ENCODE measurements at regions not wholly inside any gene's neighbourhood (a gene's known extent, or its start where the extent isn't known, plus 50 kb on each side); places are given as distances from the start of the nearest gene placed in this dataset.

DNA sequence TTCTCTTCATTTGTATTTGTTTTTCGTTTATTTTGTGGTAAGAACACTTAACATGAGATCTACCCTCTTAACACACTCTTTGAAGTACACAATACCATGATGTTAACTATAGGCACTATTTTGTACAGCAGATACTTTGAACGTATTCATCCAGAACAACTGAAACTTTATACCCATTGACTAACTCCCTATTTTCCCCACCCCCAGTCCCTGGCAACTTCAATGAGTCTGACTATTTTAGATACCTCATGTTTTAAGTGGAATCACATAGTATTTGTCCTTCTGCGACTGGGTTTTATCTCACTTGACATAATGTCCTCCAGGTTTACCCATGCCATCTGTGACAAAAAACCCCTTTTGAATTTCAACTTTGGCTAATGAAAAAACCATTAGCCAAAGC lies 356.3 kb upstream of the CDH20 start:
- no peak for DNase-seq

- DNase-seq: no peak
Observed at GRCh38 chr18:60978338-60978737, 354.9 kb upstream of the CDH20 start.

DNA sequence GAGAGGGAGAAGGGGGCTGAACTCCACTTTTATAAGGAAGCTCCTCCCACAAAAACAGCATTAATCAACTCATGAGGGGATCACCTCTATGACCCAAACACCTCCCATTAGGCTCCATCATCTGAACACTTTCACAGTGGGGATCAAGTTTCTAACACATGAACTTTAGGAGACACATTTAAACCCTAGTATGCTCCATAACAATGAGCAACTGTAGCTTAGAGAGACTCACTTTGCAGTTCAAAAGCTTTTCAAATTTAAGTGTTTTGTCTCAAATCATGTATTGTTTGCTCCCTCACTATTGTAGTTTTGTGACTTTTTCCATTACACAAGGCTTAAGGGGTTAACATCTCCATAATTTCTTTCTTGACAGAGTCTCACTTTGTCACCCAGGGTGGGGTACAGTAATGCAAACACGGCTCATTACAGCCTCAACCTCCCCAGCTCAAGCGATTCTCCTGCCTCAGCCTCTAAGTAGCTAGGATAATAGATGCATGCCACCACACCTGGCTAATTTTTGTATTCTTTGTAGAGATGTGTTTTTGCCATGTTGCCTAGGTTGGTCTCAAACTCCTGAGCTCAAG lies 352.7 kb upstream of the CDH20 start:
- DNase-seq: no peak

DNA sequence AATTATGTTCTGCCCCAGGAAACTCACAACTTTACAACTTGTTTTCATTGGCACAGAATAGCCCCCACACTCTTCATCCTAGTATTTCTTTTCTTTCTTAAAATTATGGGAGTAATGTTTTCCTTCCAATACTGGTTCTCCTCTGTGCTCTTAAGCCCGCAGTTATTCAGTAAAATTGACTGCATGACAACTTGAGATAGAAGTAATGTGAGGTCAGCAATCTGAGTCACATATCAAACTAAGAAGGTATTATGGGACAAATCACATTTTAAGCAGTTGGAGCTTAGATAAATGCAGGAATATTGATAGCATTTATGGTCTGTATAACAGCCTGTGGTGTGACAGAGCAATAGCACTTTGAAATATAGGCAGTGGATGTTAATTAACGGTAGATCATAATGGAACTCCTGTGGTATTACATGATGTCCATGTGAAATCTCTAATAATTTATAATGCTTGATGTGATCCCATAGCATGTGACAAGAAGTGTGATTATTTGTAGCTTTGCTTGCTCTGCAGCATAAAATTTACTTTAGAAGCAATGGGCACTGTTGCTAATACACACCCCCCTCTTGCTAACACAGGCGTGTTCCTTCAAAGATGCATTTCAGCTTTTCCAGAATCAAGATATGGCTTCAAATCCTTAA lies 351.4 kb upstream of the CDH20 start:
- DNase-seq: no peak

DNA sequence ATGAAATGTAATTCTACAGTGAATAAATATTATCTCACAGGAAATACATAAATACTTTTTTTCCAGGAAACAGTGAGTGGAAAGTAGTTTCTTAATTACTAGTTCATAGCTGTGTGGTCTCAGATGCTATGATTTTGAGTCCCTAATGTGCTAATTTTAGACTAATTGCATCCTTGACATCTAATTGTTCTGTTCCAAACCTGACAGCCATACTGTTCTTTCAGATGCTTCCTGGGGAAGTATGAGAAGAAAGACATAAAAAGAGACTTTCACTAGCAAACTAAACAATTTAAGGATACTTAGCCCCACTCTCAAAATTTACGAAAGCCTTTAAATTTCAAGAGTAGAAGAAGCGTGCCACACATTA lies 350.9 kb upstream of the CDH20 start:
- DNase-seq: no peak

GRCh38 chr18:60982928-60983327 lies 350.3 kb upstream of the CDH20 start:
- DNase-seq: peak in 2 of 58 donors; percentile 18 to 50

- no peak for DNase-seq
Observed at GRCh38 chr18:60984510-60984909, 348.7 kb upstream of the CDH20 start.

GRCh38 chr18:60987963-60988362 lies 345.3 kb upstream of the CDH20 start:
- no peak for DNase-seq

DNA sequence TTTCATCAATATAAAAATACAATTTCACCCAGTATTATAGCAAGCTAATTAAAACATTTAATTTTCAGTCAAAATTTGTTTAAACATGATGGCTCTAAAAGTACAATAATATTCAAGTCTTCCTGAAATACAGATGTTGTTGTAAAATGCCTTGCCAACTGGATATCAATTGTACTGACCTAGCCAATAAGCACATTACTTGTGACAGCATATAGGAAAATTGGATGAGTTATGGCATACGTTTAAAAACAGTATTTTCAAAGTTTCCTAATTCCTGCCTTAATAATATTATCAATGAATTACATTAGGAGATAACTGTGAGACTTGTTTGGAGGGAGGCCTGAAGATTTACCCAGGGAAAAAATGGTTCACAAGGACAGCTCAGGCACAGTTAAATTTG lies 336.9 kb upstream of the CDH20 start:
- no peak for DNase-seq

DNA sequence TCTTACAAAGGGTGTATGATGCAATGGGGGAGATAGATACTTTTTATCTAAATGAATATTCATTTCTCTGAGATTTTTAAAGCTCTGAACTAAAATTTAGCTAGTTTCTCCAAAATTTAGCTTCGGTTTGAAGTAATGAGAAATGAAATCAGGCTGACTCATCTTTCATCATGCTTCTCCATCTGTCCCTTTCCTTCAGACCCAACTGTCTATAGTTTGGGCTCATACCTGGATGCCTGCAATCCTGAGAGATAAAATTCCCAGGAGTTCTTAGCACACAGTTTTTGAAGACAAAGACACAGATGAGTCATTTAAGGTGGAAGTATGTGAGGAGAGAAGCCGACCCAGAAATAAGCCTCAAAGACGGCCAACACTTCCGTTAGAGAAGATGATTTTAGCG lies 336.4 kb upstream of the CDH20 start:
- DNase-seq: no peak

DNA sequence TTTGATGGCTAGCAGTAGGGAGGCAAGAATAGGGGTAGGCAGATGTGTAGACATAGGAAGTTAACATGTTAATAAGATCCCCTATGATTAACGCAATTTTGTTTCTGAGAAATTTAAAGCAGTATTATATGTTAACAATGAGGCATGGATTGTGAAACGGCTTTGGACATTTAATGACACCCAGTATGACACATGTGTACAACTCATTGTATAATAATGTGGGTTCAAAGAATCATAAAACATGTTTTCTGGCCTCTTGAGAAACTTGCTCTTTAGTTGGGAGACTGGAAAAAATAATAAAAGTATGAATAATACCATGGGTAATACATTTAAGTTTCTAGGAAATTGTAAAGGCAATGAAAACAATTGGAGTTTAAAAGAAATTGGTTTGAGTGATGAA lies 332.1 kb upstream of the CDH20 start:
- no peak for DNase-seq

DNA sequence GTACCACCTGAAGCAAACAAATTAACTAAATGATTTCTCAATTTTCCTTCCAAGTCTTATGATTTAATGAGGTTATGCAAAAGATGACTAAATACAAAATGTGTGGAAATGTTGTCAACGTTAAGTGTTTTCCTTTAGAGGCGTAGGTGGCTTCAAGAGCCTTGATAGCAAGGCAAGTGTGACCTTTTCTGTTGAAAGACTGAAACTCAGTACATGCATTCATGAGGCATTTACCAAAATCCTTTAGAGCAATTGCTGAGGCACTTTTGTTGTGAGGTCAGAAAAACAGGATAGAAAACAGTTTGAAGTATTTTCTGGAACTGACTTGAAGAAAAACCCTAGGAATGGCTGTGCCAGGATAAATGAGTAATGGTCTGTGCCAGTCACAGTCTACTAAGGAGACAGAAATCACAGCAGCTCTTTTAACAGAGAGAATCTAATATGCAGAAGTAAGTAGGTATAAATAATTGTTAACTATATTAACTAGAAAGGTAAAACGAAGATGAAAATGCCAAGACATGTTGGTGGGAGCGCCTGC lies 326.5 kb upstream of the CDH20 start:
- DNase-seq: no peak

GRCh38 chr18:61019338-61020301 lies 313.6 kb upstream of the CDH20 start:
- DNase-seq: no peak

DNA sequence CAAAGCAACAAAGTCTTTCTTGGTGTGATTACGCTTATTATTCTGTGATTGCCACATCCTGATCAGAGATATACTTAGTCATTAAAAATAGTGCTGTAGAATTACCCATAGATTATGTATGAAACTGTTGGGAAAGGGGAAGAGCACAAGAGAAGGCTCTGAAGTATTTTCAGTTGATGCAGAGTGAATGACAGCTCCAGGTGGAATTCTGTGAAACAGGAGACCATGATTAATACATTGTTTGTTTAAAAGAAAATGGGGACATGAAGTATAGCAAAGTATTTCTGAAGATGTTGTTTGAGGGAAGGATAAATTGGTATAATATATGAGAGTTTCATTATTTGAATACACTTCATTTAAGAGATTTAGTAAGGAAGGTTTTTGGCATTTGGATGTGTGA lies 307.6 kb upstream of the CDH20 start:
- DNase-seq: no peak

GRCh38 chr18:61031626-61032025 lies 301.6 kb upstream of the CDH20 start:
- peak in 1 of 58 donors; percentile 27 for DNase-seq

DNA sequence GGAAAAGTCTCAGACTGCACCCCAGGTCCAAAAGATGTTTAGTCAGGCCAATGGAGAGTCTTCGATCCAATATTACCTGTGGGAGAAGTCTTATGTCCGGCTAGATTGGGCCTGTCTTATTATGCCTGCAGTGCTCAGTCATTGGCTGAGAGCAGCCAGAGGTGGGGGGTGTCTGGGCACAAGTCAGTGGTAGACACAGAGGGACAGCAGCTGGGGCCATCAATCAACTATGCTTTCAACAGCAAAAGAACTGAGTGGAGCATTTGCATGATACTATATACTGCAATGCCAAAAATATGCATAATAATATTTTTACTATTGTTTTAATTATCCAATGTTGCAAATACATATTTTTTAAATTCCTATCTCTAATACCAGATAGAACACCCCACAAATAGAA lies 298.6 kb upstream of the CDH20 start:
- no peak for DNase-seq

DNA sequence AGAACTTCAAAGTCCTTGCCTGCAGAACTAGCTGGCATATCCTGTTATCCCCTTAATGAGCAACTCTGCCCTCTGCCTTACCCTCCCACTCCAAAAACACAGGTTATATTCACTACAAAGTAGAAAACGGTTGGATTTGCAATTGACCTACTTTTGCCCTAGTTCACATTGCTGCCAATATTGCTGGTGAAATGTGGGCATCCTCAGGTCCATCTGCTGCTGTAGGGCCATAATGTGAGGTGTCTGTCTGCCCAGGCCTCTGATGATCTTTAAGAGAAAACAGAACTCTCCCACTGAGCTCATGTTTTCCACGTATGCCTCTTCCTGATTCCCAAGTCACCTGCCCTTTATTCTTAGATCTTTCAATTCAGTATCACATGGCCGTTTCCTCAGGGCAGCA lies 294.0 kb upstream of the CDH20 start:
- DNase-seq: no peak

DNA sequence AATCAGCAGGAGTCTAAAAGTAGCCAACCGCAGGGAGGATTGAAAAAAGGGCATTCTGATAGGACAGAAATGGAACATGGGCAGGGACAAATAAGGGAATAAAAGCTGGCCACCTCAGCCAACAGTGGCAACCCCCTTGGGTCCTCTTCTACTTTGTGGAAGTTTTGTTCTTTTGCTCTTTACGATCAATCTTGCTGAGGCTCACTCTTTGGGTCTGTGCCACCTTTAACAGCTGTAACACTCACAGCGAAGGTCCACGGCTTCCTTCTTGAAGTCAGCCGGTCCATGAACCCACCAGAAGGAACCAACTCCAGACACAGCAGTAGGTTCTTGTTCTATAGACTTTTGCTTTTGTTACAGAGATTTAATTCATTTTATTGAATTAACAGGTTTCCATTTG lies 285.4 kb upstream of the CDH20 start:
- no peak for DNase-seq

DNA sequence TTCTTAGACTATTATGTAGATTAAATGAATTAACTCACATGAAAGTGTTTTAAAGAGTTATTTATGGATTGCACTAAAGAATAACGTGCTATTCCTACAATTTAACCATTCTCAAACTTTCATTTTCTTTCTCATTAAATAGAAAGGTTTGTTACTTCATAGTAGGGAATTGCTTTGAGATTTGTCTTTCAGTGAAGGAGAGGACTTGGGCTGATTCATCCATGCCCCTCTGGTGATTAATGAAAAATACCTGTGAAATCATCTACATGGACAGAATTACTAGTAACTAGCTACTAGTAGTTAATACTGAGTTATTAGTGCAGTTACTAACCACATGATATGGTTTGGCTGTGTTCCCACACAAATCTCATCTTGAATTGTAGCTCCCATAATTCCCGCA lies 275.8 kb upstream of the CDH20 start:
- no peak for DNase-seq

DNA sequence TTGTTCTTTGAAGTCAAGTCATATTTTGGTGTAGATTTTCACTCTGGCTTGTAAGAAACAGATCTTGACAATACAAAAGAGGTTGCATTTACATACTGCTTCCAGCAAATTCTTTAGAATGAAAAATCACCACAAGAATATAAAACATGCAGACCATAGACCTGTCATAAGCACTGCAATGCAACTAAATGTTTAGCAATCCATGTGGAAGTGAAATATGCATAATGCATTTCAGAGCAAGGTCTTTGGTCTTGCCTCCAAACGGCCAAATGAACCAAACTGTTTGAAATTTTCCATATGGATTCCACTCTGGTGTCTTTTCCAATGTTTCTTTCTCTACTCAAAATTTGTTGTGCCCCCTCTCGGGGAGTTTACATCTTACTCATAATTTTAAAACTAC lies 271.0 kb upstream of the CDH20 start:
- no peak for DNase-seq

- DNase-seq: no peak
Observed at GRCh38 chr18:61064911-61065310, 268.3 kb upstream of the CDH20 start.

DNA sequence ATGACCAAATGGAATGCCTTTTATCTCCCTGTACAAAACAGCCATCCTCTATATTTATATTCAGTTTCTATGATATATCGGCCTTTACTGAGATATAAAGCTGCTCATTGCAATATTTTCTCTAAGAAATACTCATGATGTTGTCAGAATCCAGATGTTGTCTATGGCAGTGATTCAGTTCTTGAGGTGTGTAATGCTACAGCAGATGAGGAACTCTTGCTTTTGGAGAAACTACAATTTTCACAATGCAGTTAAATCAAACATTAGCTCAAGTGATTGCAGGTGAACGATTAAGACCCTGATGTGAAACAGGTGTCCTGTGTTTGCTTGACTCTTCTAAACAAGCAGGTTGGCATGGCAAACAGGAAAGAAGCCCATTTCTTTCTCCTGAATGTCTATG lies 256.2 kb upstream of the CDH20 start:
- DNase-seq: no peak

All from anterior cingulate cortex (tissue), 58 donors.